Thyroid gland (tissue), 4 donors: ENCODE measurements at regions not wholly inside any gene's neighbourhood (a gene's known extent, or its start where the extent isn't known, plus 50 kb on each side); places are given as distances from the start of the nearest gene placed in this dataset.

Experiments used
- DNase-seq, 2 donors: peaks; one replicate each; pipeline ENCODE4 v3.0.0-alpha.2; 2019
- H3K27ac ChIP-seq, 3 donors: fragments of 200-600 bp; sonication (generic); 1 replicate in 2 of 3; 2 replicates in 1 of 3; pipeline ENCODE4 v1.5.1; 2016 to 2019; ENCODE audit warnings: mild to moderate bottlenecking in 1 of 3, moderate library complexity in 1 of 3
- H3K27me3 ChIP-seq: fragments of 200-600 bp; sonication (generic); one replicate; pipeline ENCODE4 v1.5.1; 2019
- H3K36me3 ChIP-seq, 2 donors: fragments of 200-600 bp; sonication (generic); one replicate each; pipeline ENCODE4 v1.5.1; 2016 to 2019
- H3K4me1 ChIP-seq, 2 donors: fragments of 200-600 bp; sonication (generic); one replicate each; pipeline ENCODE4 v1.5.1; 2017 to 2019
- H3K4me3 ChIP-seq, 3 donors: fragments of 200-600 bp; sonication (generic); replicated peaks in 1 of 3; 1 replicate in 2 of 3; 2 replicates in 1 of 3; pipeline ENCODE4 v1.5.1; 2016; ENCODE audit warnings: mild to moderate bottlenecking in 1 of 3
- H3K9me3 ChIP-seq: fragments of 200-600 bp; sonication (generic); one replicate; pipeline ENCODE4 v1.5.1; 2017
- POLR2A ChIP-seq, 2 donors: fragments of 450-650 bp; IDR thresholded peaks; one replicate each; pipeline ENCODE4 v1.6.1; 2017; ENCODE audit warnings: antibody characterized with exemption in 2 of 2, mild to moderate bottlenecking in 2 of 2, moderate library complexity in 1 of 2
- WGBS, 2 donors: methylation state at CpG; one replicate each; pipeline ENCODE4 v1.1.5; 2017; 5-methylcytosine and 5-hydroxymethylcytosine counted together
- intact Hi-C: fragments of 100-400 bp; cut with DNase I; formaldehyde crosslinking; loops from one replicate; pipeline ENCODE4 v1.15.1; 2023
- TF ChIP-seq, protein P1 (sequence below), 6 experiments: fragments of 200-600 bp in 3 of 6; fragments of 450-650 bp in 3 of 6; sonication (generic) in 3 of 6; IDR thresholded peaks; one replicate each; pipeline ENCODE4 v1.5.1; 2016 to 2019; ENCODE audit warnings: antibody characterized with exemption in 6 of 6, mild to moderate bottlenecking in 2 of 6, inconsistent platforms in 1 of 6, moderate library complexity in 1 of 6

DNA sequence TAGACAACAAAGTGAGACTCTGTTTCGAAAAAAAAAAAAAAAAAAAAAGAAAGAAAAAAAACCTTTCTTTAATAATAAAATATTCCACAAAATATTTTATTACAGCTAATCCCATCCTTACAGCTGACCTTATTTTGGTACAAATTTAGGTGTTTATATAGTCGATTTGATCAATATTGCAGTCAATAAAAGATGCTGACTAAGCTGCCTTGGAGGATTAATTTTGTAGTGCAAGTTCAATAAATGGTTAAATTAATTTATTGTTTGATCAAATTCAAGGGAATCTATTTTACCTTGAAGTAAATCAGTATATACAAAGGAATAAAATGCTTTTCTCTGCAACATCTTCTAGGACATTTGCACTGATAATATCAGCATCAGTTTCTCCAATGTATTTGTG, 1764.3 kb downstream of the NCAM2 start:
- H3K4me3 ChIP-seq: no peak overlapping the region
- H3K27me3 ChIP-seq: no peaks in the 10 kb centered on the region
- no peak for DNase-seq
- H3K36me3 ChIP-seq: no peaks in the 10 kb centered on the region
- no peak for TF ChIP-seq POLR2A (IDR thresholded peaks at IDR 0.05)
- H3K4me1 ChIP-seq: no peaks in the 10 kb centered on the region
- 79 to 85% methylated on average over 2 of the region's 2 CpGs for WGBS, 2 donors
- no peaks in the 10 kb centered on the region for H3K9me3 ChIP-seq
- no peak overlapping the region for H3K27ac ChIP-seq
- intact Hi-C loops: no loop called here

DNA sequence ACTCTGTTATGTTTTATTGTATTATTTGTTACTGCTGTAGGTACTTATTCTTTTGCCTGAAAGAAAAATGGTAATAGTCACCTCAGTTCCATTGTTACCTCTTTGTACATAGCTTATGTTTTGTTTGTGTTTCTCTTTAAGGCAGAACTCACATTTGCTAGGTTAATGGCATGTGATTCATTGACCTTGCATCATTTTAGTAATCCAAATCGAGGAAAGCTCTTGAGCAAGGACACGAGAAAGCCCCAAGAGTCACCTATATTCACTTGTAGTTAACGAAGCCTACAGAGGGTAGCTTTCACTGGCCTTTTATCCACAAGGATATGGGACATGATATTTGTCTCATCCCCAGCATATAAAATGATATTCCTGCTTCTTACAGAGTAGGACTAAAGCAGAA, 1765.2 kb downstream of the NCAM2 start:
- intact Hi-C loops: no loop called here
- Histone ChIP-seq H3K36me3 (no peaks in the 10 kb centered on the region), H3K4me1 (no peaks in the 10 kb centered on the region), H3K4me3 (no peak overlapping the region), H3K27ac (no peak overlapping the region), H3K9me3 (no peaks in the 10 kb centered on the region), H3K27me3 (no peaks in the 10 kb centered on the region)
- WGBS, 2 donors: 72 to 74% methylated on average over 3 of the region's 3 CpGs
- no peak for DNase-seq
- TF ChIP-seq, protein P1, sequence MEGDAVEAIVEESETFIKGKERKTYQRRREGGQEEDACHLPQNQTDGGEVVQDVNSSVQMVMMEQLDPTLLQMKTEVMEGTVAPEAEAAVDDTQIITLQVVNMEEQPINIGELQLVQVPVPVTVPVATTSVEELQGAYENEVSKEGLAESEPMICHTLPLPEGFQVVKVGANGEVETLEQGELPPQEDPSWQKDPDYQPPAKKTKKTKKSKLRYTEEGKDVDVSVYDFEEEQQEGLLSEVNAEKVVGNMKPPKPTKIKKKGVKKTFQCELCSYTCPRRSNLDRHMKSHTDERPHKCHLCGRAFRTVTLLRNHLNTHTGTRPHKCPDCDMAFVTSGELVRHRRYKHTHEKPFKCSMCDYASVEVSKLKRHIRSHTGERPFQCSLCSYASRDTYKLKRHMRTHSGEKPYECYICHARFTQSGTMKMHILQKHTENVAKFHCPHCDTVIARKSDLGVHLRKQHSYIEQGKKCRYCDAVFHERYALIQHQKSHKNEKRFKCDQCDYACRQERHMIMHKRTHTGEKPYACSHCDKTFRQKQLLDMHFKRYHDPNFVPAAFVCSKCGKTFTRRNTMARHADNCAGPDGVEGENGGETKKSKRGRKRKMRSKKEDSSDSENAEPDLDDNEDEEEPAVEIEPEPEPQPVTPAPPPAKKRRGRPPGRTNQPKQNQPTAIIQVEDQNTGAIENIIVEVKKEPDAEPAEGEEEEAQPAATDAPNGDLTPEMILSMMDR (IDR thresholded peaks at IDR 0.05): no peak
- TF ChIP-seq POLR2A (IDR thresholded peaks at IDR 0.05): no peak

DNA sequence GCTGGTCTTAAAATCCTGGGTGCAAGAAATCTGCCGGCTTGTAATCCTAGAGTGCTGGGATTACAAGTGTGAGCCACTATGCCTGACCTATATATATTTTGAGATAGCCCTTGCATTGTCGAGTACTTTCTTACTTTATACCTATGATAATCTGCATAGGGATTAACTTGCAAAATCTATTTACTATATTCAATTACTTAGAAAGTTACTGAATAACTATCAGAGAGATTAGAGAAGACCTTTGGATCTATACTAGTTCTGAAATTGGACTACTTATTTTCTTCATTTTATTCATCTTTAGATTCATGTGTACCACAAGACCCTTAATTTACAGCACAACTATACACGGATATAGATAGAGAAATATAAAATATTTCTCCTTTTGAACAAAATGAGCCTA, 1766.0 kb downstream of the NCAM2 start:
- no peak for TF ChIP-seq POLR2A (IDR thresholded peaks at IDR 0.05)
- TF ChIP-seq, protein P1 (IDR thresholded peaks at IDR 0.05): no peak
- Histone ChIP-seq H3K4me1 (no peaks in the 10 kb centered on the region), H3K27ac (no peak overlapping the region), H3K36me3 (no peaks in the 10 kb centered on the region), H3K4me3 (no peak overlapping the region), H3K9me3 (no peaks in the 10 kb centered on the region), H3K27me3 (no peaks in the 10 kb centered on the region)
- DNase-seq: no peak
- intact Hi-C loops: no loop called here
- WGBS, 2 donors: 68 to 92% methylated on average over 3 of the region's 3 CpGs

DNA sequence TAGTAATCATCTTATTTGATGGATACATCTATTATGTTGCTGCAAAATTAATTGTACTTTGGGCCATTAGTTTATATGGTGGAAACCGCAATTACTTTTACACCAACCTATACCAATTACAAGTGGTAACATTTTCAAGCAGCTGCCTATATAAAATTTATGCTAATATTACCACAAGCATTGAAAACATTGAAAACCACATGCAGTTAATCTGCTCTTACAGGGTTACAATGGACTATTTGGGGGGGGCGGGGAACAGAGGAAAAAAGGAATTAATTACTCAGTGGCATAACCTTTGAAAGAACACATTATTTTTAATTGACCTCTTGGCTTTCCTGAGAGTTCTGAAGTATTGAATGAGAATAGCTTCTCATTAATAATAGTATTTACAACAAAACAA, 1793.2 kb downstream of the NCAM2 start:
- TF ChIP-seq POLR2A (IDR thresholded peaks at IDR 0.05): no peak
- TF ChIP-seq, protein P1 (IDR thresholded peaks at IDR 0.05): no peak
- intact Hi-C loops: no loop called here
- no peaks in the 10 kb centered on the region for H3K9me3 ChIP-seq
- DNase-seq: no peak
- 69 to 75% methylated on average over 2 of the region's 2 CpGs for WGBS, 2 donors
- no peaks in the 10 kb centered on the region for H3K27me3 ChIP-seq
- H3K4me1 ChIP-seq: no peaks in the 10 kb centered on the region
- H3K36me3 ChIP-seq: no peaks in the 10 kb centered on the region
- no peak overlapping the region for H3K4me3 ChIP-seq
- no peak overlapping the region for H3K27ac ChIP-seq

DNA sequence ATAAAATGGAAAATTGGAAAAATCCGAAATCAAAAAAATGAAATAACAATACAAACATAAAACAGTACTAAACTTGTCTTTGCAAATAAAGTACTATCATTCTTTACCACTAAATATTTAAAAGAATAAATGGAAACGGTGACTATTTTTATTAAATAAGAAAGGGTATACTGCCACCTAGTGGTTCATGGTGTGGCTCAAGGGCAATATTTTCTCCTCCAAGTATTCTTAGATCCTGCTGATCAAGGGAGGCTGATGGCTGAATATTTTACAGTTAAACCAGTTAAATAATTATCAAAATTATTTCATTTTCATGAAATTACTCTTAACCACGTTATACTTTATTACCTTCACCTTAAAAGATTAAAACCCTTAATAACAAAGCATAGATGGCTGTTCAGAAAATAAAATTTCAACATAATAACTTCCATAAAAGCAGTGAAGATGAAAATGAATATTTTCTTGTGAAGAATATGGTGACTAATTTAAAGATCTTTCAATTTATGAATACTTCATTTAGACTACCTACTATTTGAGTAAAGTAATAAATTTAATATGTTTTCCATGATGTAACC, 1793.9 kb downstream of the NCAM2 start:
- intact Hi-C loops: no loop called here
- Histone ChIP-seq H3K27ac (no peak overlapping the region), H3K9me3 (no peaks in the 10 kb centered on the region), H3K36me3 (no peaks in the 10 kb centered on the region), H3K27me3 (no peaks in the 10 kb centered on the region), H3K4me3 (no peak overlapping the region), H3K4me1 (no peaks in the 10 kb centered on the region)
- TF ChIP-seq, protein P1 (IDR thresholded peaks at IDR 0.05): peak in 5 of 6 experiments; percentile 19 to 68 (median 44)
- no peak for TF ChIP-seq POLR2A (IDR thresholded peaks at IDR 0.05)
- WGBS, 2 donors: 1% methylated on average over 3 of the region's 3 CpGs
- DNase-seq: peak in 1 of 2 donors; percentile 2

DNA sequence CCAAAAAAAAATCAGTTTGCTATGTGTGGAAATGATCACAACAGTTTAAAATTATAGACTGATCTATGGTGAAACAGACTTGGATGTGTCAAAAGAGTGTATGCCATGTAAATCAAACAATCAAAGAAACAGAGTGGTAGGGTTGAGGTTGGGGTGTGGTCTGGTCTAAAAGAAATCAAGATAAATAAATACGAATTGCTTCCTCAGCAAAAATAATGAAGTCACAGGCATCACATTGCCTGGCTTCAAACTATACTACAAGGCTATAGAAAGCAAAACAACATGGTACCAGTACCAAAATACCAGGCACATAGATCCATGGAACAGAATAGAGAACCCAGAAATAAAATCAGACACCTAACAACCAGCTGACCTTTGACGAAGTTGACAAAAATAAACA, 1796.9 kb downstream of the NCAM2 start:
- H3K9me3 ChIP-seq: no peaks in the 10 kb centered on the region
- H3K27ac ChIP-seq: no peak overlapping the region
- no peaks in the 10 kb centered on the region for H3K27me3 ChIP-seq
- no peak overlapping the region for H3K4me3 ChIP-seq
- 82 to 83% methylated on average over 2 of the region's 2 CpGs for WGBS, 2 donors
- no peaks in the 10 kb centered on the region for H3K4me1 ChIP-seq
- H3K36me3 ChIP-seq: no peaks in the 10 kb centered on the region
- no peak for DNase-seq
- intact Hi-C loops: no loop called here
- TF ChIP-seq, protein P1 (IDR thresholded peaks at IDR 0.05): no peak
- TF ChIP-seq POLR2A (IDR thresholded peaks at IDR 0.05): no peak
